ENCODE measurements at regions not wholly inside any gene's neighbourhood (a gene's known extent, or its start where the extent isn't known, plus 50 kb on each side); places are given as distances from the start of the nearest gene placed in this dataset.

DNA sequence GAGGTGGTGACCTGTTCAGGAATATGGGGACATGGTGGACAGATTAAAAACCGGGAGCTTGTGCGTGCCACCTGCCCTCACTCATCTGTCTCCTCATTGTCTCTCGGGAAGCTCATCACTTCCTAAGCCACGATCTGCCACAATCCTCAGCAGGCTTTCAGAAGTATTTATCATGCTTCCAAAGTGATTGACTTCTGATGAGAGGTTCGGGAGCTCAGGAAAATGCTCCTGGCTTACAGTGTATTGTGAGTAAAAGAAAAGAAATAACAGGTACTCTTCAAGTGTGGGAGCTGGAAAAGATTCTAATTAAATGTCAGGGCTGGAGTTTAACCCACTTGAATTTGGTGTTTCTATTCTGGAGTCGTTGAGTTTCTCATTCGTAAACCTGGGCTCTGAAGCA, 91.9 kb upstream of the DRD2 start:
- H3K4me1 ChIP-seq (replicated peaks in 1 of 2; ENCODE audit: control insufficient read depth in 2 of 2, insufficient read depth in 2 of 2, low read length in 2 of 2) = no peaks in the 10 kb centered on the region; a peak in 1 of 5 replicates
- H3K4me2 ChIP-seq (ENCODE audit: insufficient read depth, low read length) = no peak overlapping the region
- no TSS peak for BruUV-seq (replicated peaks)
- H3K36me3 ChIP-seq (ENCODE audit: control insufficient read depth, insufficient read depth, low read length) = no peaks in the 10 kb centered on the region
- H2AFZ ChIP-seq (ENCODE audit: low read depth, low read length) = no peak overlapping the region
- H3K27ac ChIP-seq (ENCODE audit: extremely low read depth, low read depth, low read length) = no peak overlapping the region
- DNase-seq (ENCODE audit: extremely low read depth in 1 of 4, low spot score in 3 of 4) (no peak), ATAC-seq (no peak), FAIRE-seq (no peak)
- ChIA-PET POLR2A (interaction anchor here (0.9 to 1.2 kb wide), 3 partner anchors 8 to 47 kb away, joined by 3 to 4 read pairs (median 3); no protein-coding TSS in a partner anchor), CTCF (ENCODE audit: low intra/inter-chr PET ratio) (no interaction called here)
- H4K20me1 ChIP-seq (replicated peaks; ENCODE audit: control insufficient read depth, insufficient read depth, low read length) = no peaks in the 10 kb centered on the region
- no peaks in the 10 kb centered on the region for H3K79me2 ChIP-seq (ENCODE audit: control insufficient read depth, insufficient read depth, low read length)
- no peaks in the 10 kb centered on the region for H3K9me1 ChIP-seq (ENCODE audit: control insufficient read depth, insufficient read depth, low read length)
- TF ChIP-seq ZNF785 (CRISPR knock-in tag; IDR thresholded peaks at IDR 0.05) = no peak
- in situ Hi-C loops (cut with MboI) = no loop called here
- no peaks in the 10 kb centered on the region for H3K9me3 ChIP-seq (replicated peaks; ENCODE audit: control insufficient read depth, insufficient read depth, low read depth, low read length)
- H3K9ac ChIP-seq (ENCODE audit: insufficient read depth in 1 of 2, low read depth in 2 of 2, low read length in 2 of 2) = no peak overlapping the region; a peak in 1 of 4 replicates
- WGBS (ENCODE audit: insufficient coverage, low coverage, missing lambda C conversion rate) = 16% methylated on average over 7 of the region's 7 CpGs
- intact Hi-C loops (cut with micrococcal nuclease) = no loop called here
- peaks cover 0 to 11% of the 10 kb centered on the region in 2 experiments; a peak in 2 of 5 replicates for H3K27me3 ChIP-seq (ENCODE audit: control insufficient read depth in 2 of 2, insufficient read depth in 2 of 2, low read length in 2 of 2)
- H3K4me3 ChIP-seq = no peak overlapping the region

DNA sequence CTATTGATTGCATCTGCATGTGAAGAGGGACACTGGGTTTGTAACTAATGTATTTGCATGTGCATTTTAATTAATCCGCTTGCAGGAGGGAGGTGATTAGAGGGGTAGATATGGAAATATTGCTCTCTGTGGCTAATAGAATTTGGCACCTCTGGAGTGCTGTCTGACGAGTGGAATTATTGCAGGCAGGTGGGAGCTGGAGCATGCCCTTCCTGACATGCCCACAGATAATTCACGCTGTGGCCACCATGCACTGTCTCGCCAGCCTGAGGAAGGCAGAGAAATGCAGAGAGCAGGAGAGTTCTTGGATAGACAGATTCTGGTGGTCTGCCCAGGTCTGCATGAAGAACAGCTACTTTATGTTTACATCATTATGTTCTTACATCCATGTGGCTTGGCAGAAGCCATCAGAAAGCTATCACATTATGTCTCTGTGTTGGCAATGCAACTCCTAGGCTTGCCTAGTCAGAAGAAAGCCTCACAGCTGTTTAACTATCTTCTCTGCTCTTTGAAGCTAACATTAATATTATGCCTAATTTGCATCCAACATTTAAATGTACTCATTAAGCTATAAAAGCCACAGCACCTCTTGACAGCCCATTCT, 89.4 kb upstream of the DRD2 start:
- BruUV-seq (replicated peaks) = no TSS peak
- ChIA-PET POLR2A (interaction anchor here (1.2 to 1.5 kb wide), 2 partner anchors 8 to 11 kb away, joined by 4 read pairs; no protein-coding TSS in a partner anchor), CTCF (ENCODE audit: low intra/inter-chr PET ratio) (no interaction called here)
- in situ Hi-C loops (cut with MboI) (no loop called here), intact Hi-C loops (cut with micrococcal nuclease) (no loop called here)
- Histone ChIP-seq H3K4me1 (replicated peaks in 1 of 2; ENCODE audit: control insufficient read depth in 2 of 2, insufficient read depth in 2 of 2, low read length in 2 of 2) (no peaks in the 10 kb centered on the region; a peak in 1 of 5 replicates), H3K9ac (ENCODE audit: insufficient read depth in 1 of 2, low read depth in 2 of 2, low read length in 2 of 2) (no peak overlapping the region), H3K36me3 (ENCODE audit: control insufficient read depth, insufficient read depth, low read length) (no peaks in the 10 kb centered on the region), H3K4me3 (no peak overlapping the region), H3K9me3 (replicated peaks; ENCODE audit: control insufficient read depth, insufficient read depth, low read depth, low read length) (no peaks in the 10 kb centered on the region), H3K9me1 (ENCODE audit: control insufficient read depth, insufficient read depth, low read length) (no peaks in the 10 kb centered on the region), H3K27ac (ENCODE audit: extremely low read depth, low read depth, low read length) (no peak overlapping the region), H3K4me2 (ENCODE audit: insufficient read depth, low read length) (no peak overlapping the region), H4K20me1 (replicated peaks; ENCODE audit: control insufficient read depth, insufficient read depth, low read length) (no peaks in the 10 kb centered on the region), H3K27me3 (ENCODE audit: control insufficient read depth in 2 of 2, insufficient read depth in 2 of 2, low read length in 2 of 2) (peaks cover 0 to 11% of the 10 kb centered on the region in 2 experiments; a peak in 2 of 5 replicates), H2AFZ (ENCODE audit: low read depth, low read length) (no peak overlapping the region), H3K79me2 (ENCODE audit: control insufficient read depth, insufficient read depth, low read length) (no peaks in the 10 kb centered on the region)
- DNase-seq (ENCODE audit: extremely low read depth in 1 of 4, low spot score in 3 of 4) (no peak), FAIRE-seq (no peak), ATAC-seq (no peak)
- WGBS (ENCODE audit: insufficient coverage, low coverage, missing lambda C conversion rate) = 18% methylated on average over 4 of the region's 4 CpGs
- TF ChIP-seq, protein P1, sequence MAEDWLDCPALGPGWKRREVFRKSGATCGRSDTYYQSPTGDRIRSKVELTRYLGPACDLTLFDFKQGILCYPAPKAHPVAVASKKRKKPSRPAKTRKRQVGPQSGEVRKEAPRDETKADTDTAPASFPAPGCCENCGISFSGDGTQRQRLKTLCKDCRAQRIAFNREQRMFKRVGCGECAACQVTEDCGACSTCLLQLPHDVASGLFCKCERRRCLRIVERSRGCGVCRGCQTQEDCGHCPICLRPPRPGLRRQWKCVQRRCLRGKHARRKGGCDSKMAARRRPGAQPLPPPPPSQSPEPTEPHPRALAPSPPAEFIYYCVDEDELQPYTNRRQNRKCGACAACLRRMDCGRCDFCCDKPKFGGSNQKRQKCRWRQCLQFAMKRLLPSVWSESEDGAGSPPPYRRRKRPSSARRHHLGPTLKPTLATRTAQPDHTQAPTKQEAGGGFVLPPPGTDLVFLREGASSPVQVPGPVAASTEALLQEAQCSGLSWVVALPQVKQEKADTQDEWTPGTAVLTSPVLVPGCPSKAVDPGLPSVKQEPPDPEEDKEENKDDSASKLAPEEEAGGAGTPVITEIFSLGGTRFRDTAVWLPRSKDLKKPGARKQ (CRISPR knock-in tag; IDR thresholded peaks at IDR 0.05) = no peak
- TF ChIP-seq ZBTB7A (IDR thresholded peaks at IDR 0.05; ENCODE audit: borderline replicate concordance, control insufficient read depth, low read depth, low read length) = no peak
- no peak for TF ChIP-seq ZNF354B (CRISPR knock-in tag; IDR thresholded peaks at IDR 0.05)
- no peak for TF ChIP-seq MEIS2 (IDR thresholded peaks at IDR 0.05; ENCODE audit: partially characterized antibody)
- TF ChIP-seq ZNF224 (CRISPR knock-in tag; IDR thresholded peaks at IDR 0.05) = no peak
- TF ChIP-seq CBX3 (IDR thresholded peaks at IDR 0.05; ENCODE audit: borderline replicate concordance in 1 of 2, low read length in 2 of 2) = no peak
- no peak for TF ChIP-seq YBX1 (IDR thresholded peaks at IDR 0.05)

Data from K562 (cell line).